ENCODE measurements at regions not wholly inside any gene's neighbourhood (a gene's known extent, or its start where the extent isn't known, plus 50 kb on each side); places are given as distances from the start of the nearest gene placed in this dataset.

DNA sequence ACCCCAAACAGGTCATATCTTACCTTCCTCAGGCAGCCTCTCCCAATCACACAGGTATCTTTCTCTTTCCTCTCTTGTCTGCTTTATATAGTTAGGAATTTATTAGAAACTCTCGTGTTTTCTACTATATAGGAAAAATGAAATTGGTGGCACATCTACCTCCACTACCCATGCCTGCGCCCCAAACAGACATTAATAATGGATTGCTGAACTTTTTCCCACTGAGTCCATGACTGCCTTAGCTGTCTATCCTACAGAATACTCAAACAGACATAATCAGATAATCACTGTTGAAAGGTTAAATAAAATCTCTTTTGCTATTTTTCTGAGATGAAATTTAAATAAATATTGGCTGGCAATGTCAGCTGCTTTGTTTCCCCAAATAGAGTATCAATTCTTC, 55.8 kb upstream of the SLC6A11 start:
- in situ Hi-C loops (cut with HindIII; ENCODE audit: extremely low pct_ligation_motif_present, low pct_unique_long_range_greater_than_20kb), result no loop called here

DNA sequence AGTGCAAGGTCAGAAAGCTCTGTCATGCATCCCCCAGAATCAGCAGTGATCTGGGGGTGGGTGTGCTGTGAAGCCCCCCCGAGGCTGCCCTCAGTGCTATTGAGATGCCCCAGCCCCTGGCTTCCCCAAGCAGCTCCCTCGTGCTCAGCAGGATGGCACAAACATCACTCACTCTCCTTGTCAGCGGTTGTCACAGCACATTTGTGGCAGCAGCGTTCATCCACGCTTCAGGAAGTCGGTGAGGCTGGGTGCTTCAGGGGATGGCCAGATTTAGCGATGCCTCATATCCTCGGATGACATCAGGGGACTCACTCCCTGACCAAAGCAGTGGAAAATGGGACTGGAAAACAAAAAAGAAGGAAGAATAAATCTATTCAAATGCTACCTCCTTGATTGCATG, 54.4 kb upstream of the SLC6A11 start:
- CTCF ChIA-PET (ENCODE audit: low intra/inter-chr PET ratio, low total read pairs), result interaction anchor here (1.0 to 5.3 kb wide), 2 partner anchors 11 to 123 kb away, joined by 3 to 45 read pairs; no protein-coding TSS in a partner anchor
- Histone ChIP-seq H2AFZ (ENCODE audit: low read length) (no peak overlapping the region), H3K4me1 (ENCODE audit: insufficient read depth, low read length) (peaks cover 23% of the 10 kb centered on the region; the same call in 1 of the 2 replicates), H3K9me3 (ENCODE audit: low read length) (no peaks in the 10 kb centered on the region), H3K4me3 (replicated peaks in 1 of 3; ENCODE audit: insufficient read depth in 1 of 3, low read depth in 2 of 3, low read length in 3 of 3) (no peak overlapping the region), H3K27me3 (ENCODE audit: control insufficient read depth in 1 of 2, insufficient read depth in 2 of 2, low read length in 2 of 2) (peaks cover 0 to 21% of the 10 kb centered on the region in 2 experiments; a peak in 2 of 5 replicates), H4K20me1 (ENCODE audit: insufficient read depth, low read length) (0 out of 2 replicates have a peak, but pooled peaks cover 3% of the 10 kb centered on the region), H3K9ac (ENCODE audit: insufficient read depth, low read depth, low read length) (no peak overlapping the region), H3K36me3 (replicated peaks in 1 of 2; ENCODE audit: control insufficient read depth in 1 of 2, insufficient read depth in 2 of 2, low read length in 2 of 2) (no peaks in the 10 kb centered on the region), H3K79me2 (ENCODE audit: insufficient read depth, low read length) (no peaks in the 10 kb centered on the region), H3K4me2 (ENCODE audit: low read depth, low read length) (no peak overlapping the region), H3K27ac (ENCODE audit: extremely low read length, insufficient read depth, low read length) (no peak overlapping the region)
- in situ Hi-C loops (cut with HindIII; ENCODE audit: extremely low pct_ligation_motif_present, low pct_unique_long_range_greater_than_20kb), result no loop called here
- 14% methylated on average over 8 of the region's 8 CpGs for WGBS (ENCODE audit: low lambda C conversion rate)
- TF ChIP-seq NRL (CRISPR knock-in tag; IDR thresholded peaks at IDR 0.05; ENCODE audit: borderline replicate concordance) (no peak), YY1 (IDR thresholded peaks at IDR 0.05; ENCODE audit: insufficient read depth, insufficient replicate concordance, low read depth, low read length) (no peak), HDAC1 (CRISPR knock-in tag; IDR thresholded peaks at IDR 0.05) (no peak), XRCC5 (optimal IDR thresholded peaks at IDR 0.05; ENCODE audit: low read length) (no peak), GTF3A (CRISPR knock-in tag; conservative IDR thresholded peaks at IDR 0.05) (no peak), ZFP36L1 (CRISPR knock-in tag; IDR thresholded peaks at IDR 0.05) (no peak)
- TF ChIP-seq, protein P1, sequence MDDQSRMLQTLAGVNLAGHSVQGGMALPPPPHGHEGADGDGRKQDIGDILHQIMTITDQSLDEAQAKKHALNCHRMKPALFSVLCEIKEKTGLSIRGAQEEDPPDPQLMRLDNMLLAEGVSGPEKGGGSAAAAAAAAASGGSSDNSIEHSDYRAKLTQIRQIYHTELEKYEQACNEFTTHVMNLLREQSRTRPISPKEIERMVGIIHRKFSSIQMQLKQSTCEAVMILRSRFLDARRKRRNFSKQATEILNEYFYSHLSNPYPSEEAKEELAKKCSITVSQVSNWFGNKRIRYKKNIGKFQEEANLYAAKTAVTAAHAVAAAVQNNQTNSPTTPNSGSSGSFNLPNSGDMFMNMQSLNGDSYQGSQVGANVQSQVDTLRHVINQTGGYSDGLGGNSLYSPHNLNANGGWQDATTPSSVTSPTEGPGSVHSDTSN (CRISPR knock-in tag; IDR thresholded peaks at IDR 0.05; ENCODE audit: borderline replicate concordance), result no peak
- POLR2A ChIA-PET, result no interaction called here
- no TSS peak for BruUV-seq (replicated peaks)
- intact Hi-C loops (cut with micrococcal nuclease; ENCODE audit: unreplicated experiment), result no loop called here
- DNase-seq (ENCODE audit: low spot score) (no peak), ATAC-seq (no peak), FAIRE-seq (no peak)

More for the DNA sequence above, 55.8 kb upstream of the SLC6A11 start:
- intact Hi-C loops (cut with micrococcal nuclease; ENCODE audit: unreplicated experiment), result no loop called here
- DNase-seq (ENCODE audit: low spot score), result no peak
- Histone ChIP-seq H3K36me3 (replicated peaks in 1 of 2; ENCODE audit: control insufficient read depth in 1 of 2, insufficient read depth in 2 of 2, low read length in 2 of 2) (no peaks in the 10 kb centered on the region), H3K9me3 (ENCODE audit: low read length) (no peaks in the 10 kb centered on the region), H4K20me1 (ENCODE audit: insufficient read depth, low read length) (0 out of 2 replicates have a peak, but pooled peaks cover 3% of the 10 kb centered on the region), H3K4me2 (ENCODE audit: low read depth, low read length) (no peak overlapping the region), H2AFZ (ENCODE audit: low read length) (no peak overlapping the region), H3K9ac (ENCODE audit: insufficient read depth, low read depth, low read length) (no peak overlapping the region), H3K4me3 (replicated peaks in 1 of 3; ENCODE audit: insufficient read depth in 1 of 3, low read depth in 2 of 3, low read length in 3 of 3) (no peak overlapping the region), H3K79me2 (ENCODE audit: insufficient read depth, low read length) (no peaks in the 10 kb centered on the region), H3K4me1 (ENCODE audit: insufficient read depth, low read length) (peaks cover 23% of the 10 kb centered on the region; the same call in 1 of the 2 replicates), H3K27ac (ENCODE audit: extremely low read length, insufficient read depth, low read length) (no peak overlapping the region), H3K27me3 (ENCODE audit: control insufficient read depth in 1 of 2, insufficient read depth in 2 of 2, low read length in 2 of 2) (peaks cover 0 to 21% of the 10 kb centered on the region in 2 experiments; a peak in 2 of 5 replicates)
- no TSS peak for BruUV-seq (replicated peaks)
- ChIA-PET CTCF (ENCODE audit: low intra/inter-chr PET ratio, low total read pairs) (interaction anchor here (5.3 kb wide), 1 partner anchor 124 kb away, joined by 45 read pairs; no protein-coding TSS in a partner anchor), POLR2A (no interaction called here)
- TF ChIP-seq SP140L (CRISPR knock-in tag; IDR thresholded peaks at IDR 0.05; ENCODE audit: borderline replicate concordance) (no peak), ZNF230 (CRISPR knock-in tag; IDR thresholded peaks at IDR 0.05) (no peak), NFE2L1 (CRISPR knock-in tag; IDR thresholded peaks at IDR 0.05; ENCODE audit: borderline replicate concordance) (no peak), ZNF234 (CRISPR knock-in tag; conservative IDR thresholded peaks at IDR 0.05) (no peak), GZF1 (CRISPR knock-in tag; IDR thresholded peaks at IDR 0.05) (no peak), CREM (IDR thresholded peaks at IDR 0.05) (no peak), CREM (CRISPR knock-in tag; IDR thresholded peaks at IDR 0.05) (no peak), PCBP2 (optimal IDR thresholded peaks at IDR 0.05; ENCODE audit: low read depth, low read length, poor library complexity, severe bottlenecking) (no peak)
- FAIRE-seq, result no peak
- ATAC-seq, result no peak
- 5% methylated on average over 2 of the region's 2 CpGs for WGBS (ENCODE audit: low lambda C conversion rate)

Measured in HepG2 (cell line).